HepG2 (cell line): ENCODE measurements at regions not wholly inside any gene's neighbourhood (a gene's known extent, or its start where the extent isn't known, plus 50 kb on each side); places are given as distances from the start of the nearest gene placed in this dataset.

Experiments
- ATAC-seq: fragments of 200-7000 bp; cut with Tn5 transposase; 3 replicates; pipeline ENCODE4 v1.9.1; 2020; ENCODE audit warnings: mild to moderate bottlenecking, moderate library complexity
- BruUV-seq: library from RNA; stranded (reverse); fragments of 400-500 nt; replicated peaks from 2 replicates; lab custom pipeline; 2021; lab: Mats Ljungman, UMichigan
- CTCF ChIA-PET: fragments of 300-600 bp; formaldehyde crosslinking; extraction: SDS; loops from one replicate; lab custom pipeline; 2021; ENCODE audit warnings: low total read pairs, inconsistent platforms, low intra/inter-chr PET ratio; lab: Yijun Ruan, JAX
- POLR2A ChIA-PET: fragments of 350-600 bp; sonication (Branson Sonifier 250); formaldehyde crosslinking; loops from one replicate; lab custom pipeline; 2020; ENCODE audit warnings: antibody characterized with exemption, inconsistent platforms; lab: Yijun Ruan, JAX
- DNase-seq: peaks from one replicate; pipeline ENCODE4 v3.0.0-alpha.2; 2015; ENCODE audit warnings: low spot score
- FAIRE-seq: peaks from 3 replicates; lab custom pipeline; 2011; peaks lifted over from hg19 to GRCh38; lab: Jason Lieb, UNC
- H2AFZ ChIP-seq: one replicate; pipeline ENCODE4 v1.6.1; 2011; ENCODE audit warnings: low read length, inconsistent platforms
- H3K27ac ChIP-seq: fragments of 300-600 bp; 3 replicates; pipeline ENCODE4 v1.8.0; 2011; ENCODE audit warnings: mixed run types, mild to moderate bottlenecking, mixed read lengths, low read length, inconsistent platforms; ENCODE audit not compliant: insufficient read depth; ENCODE audit errors: extremely low read length
- H3K27me3 ChIP-seq, 2 experiments: fragments of 200-600 bp in 1 of 2; 2 replicates in 1 of 2; 3 replicates in 1 of 2; pipeline versions ENCODE4 v1.6.0 to v1.8.0; 2011; ENCODE audit warnings: low read length in 2 of 2, mild to moderate bottlenecking in 2 of 2, moderate library complexity in 2 of 2, inconsistent platforms in 1 of 2; ENCODE audit not compliant: insufficient read depth in 2 of 2, control insufficient read depth in 1 of 2
- H3K36me3 ChIP-seq, 2 experiments: fragments of 200-600 bp in 1 of 2; replicated peaks in 1 of 2; 2 replicates in 1 of 2; 3 replicates in 1 of 2; pipeline versions ENCODE4 v1.5.1 to v1.8.0; 2011; ENCODE audit warnings: low read length in 2 of 2, inconsistent platforms in 1 of 2; ENCODE audit not compliant: insufficient read depth in 2 of 2, control insufficient read depth in 1 of 2
- H3K4me1 ChIP-seq: 2 replicates; pipeline ENCODE4 v1.5.1; 2012; ENCODE audit warnings: low read length, inconsistent platforms; ENCODE audit not compliant: insufficient read depth
- H3K4me2 ChIP-seq: 2 replicates; pipeline ENCODE4 v1.6.0; 2011; ENCODE audit warnings: low read depth, low read length, inconsistent platforms
- H3K4me3 ChIP-seq, 3 experiments: fragments of 200-600 bp in 1 of 3; sonication (generic), shearing (Covaris generic) in 1 of 3; replicated peaks in 1 of 3; 2 replicates each; pipeline ENCODE4 v1.5.1; 2011 to 2016; ENCODE audit warnings: low read length in 3 of 3, inconsistent platforms in 2 of 3, low read depth in 2 of 3, mild to moderate bottlenecking in 2 of 3, control low read depth in 1 of 3, mixed read lengths in 1 of 3; ENCODE audit not compliant: insufficient read depth in 1 of 3
- H3K79me2 ChIP-seq: one replicate; pipeline ENCODE4 v1.6.1; 2011; ENCODE audit warnings: low read length, inconsistent platforms; ENCODE audit not compliant: insufficient read depth
- H3K9ac ChIP-seq: 2 replicates; pipeline ENCODE4 v1.6.0; 2011; ENCODE audit warnings: mild to moderate bottlenecking, low read depth, low read length, inconsistent platforms; ENCODE audit not compliant: insufficient read depth
- H3K9me3 ChIP-seq: 2 replicates; pipeline ENCODE4 v1.5.1; 2012; ENCODE audit warnings: mild to moderate bottlenecking, low read length
- H4K20me1 ChIP-seq: 2 replicates; pipeline ENCODE4 v1.6.0; 2011; ENCODE audit warnings: inconsistent platforms, mild to moderate bottlenecking, low read length, moderate library complexity; ENCODE audit not compliant: insufficient read depth
- AKAP8 ChIP-seq: sonication (generic); formaldehyde crosslinking; IDR thresholded peaks from 2 replicates; pipeline ENCODE4 v1.5.1; 2020; ENCODE audit warnings: mild to moderate bottlenecking, missing genetic modification reagents
- CBX5 ChIP-seq: sonication (generic); formaldehyde crosslinking; IDR thresholded peaks from 2 replicates; pipeline ENCODE4 v1.4.0; 2020; ENCODE audit warnings: missing genetic modification reagents, borderline replicate concordance
- CEBPB ChIP-seq: IDR thresholded peaks from 2 replicates; pipeline ENCODE4 v1.6.1; 2011; ENCODE audit warnings: low read depth, low read length, improper control_type of control experiment, borderline replicate concordance
- DNMT3B ChIP-seq: conservative IDR thresholded peaks from 2 replicates; pipeline ENCODE4 v1.6.1; 2016; ENCODE audit warnings: missing biosample characterization, control low read depth
- GATAD2A ChIP-seq: IDR thresholded peaks from 2 replicates; pipeline ENCODE4 v1.6.1; 2016
- HNF4G ChIP-seq, 2 experiments: sonication (generic) in 1 of 2; formaldehyde crosslinking in 1 of 2; IDR thresholded peaks; 2 replicates each; pipeline versions ENCODE4 v1.4.0 to v1.6.1; 2011 to 2020; ENCODE audit warnings: borderline replicate concordance in 2 of 2, low read depth in 2 of 2, mild to moderate bottlenecking in 2 of 2, low read length in 1 of 2, missing genetic modification reagents in 1 of 2, moderate library complexity in 1 of 2
- JUNB ChIP-seq: sonication (generic); formaldehyde crosslinking; IDR thresholded peaks from 2 replicates; pipeline ENCODE4 v1.8.0; 2022; ENCODE audit warnings: missing genetic modification reagents, mild to moderate bottlenecking, borderline replicate concordance
- PHB2 ChIP-seq: fragments of 450-650 bp; IDR thresholded peaks from 2 replicates; pipeline ENCODE4 v1.6.1; 2018; ENCODE audit not compliant: partially characterized antibody
- SP1 ChIP-seq, 2 experiments: fragments of 450-650 bp in 1 of 2; sonication (generic) in 1 of 2; formaldehyde crosslinking in 1 of 2; IDR thresholded peaks; 2 replicates each; pipeline versions ENCODE4 v1.4.0 to v1.6.1; 2016 to 2020; ENCODE audit warnings: missing genetic modification reagents in 1 of 2
- ZNF180 ChIP-seq: sonication (generic); formaldehyde crosslinking; IDR thresholded peaks from 2 replicates; pipeline ENCODE4 v1.4.0; 2020; ENCODE audit warnings: low read depth, missing genetic modification reagents, borderline replicate concordance
- ZNF33A ChIP-seq: sonication (generic); formaldehyde crosslinking; IDR thresholded peaks from 2 replicates; pipeline ENCODE4 v1.5.1; 2020; ENCODE audit warnings: missing genetic modification reagents, mild to moderate bottlenecking, moderate library complexity, borderline replicate concordance
- ZNF629 ChIP-seq: sonication (generic); formaldehyde crosslinking; conservative IDR thresholded peaks from 2 replicates; pipeline ENCODE4 v1.5.0; 2020; ENCODE audit warnings: missing genetic modification reagents
- ZNF737 ChIP-seq: sonication (generic); formaldehyde crosslinking; IDR thresholded peaks from 2 replicates; pipeline ENCODE4 v1.5.0; 2020; ENCODE audit warnings: missing genetic modification reagents, mild to moderate bottlenecking, borderline replicate concordance
- ZNF792 ChIP-seq: IDR thresholded peaks from 2 replicates; pipeline ENCODE4 v1.6.1; 2016
- ZNF83 ChIP-seq: sonication (generic); formaldehyde crosslinking; IDR thresholded peaks from 2 replicates; pipeline ENCODE4 v1.4.0; 2020; ENCODE audit warnings: missing genetic modification reagents, mild to moderate bottlenecking, borderline replicate concordance
- WGBS: methylation state at CpG from one replicate; pipeline ENCODE4 v1.1.6; 2017; ENCODE audit warnings: low lambda C conversion rate; 5-methylcytosine and 5-hydroxymethylcytosine counted together
- in situ Hi-C: cut with HindIII; loops from 2 replicates; pipeline ENCODE4 v1.10.0; 2017; ENCODE audit warnings: low pct_unique_long_range_greater_than_20kb; ENCODE audit not compliant: extremely low pct_ligation_motif_present
- intact Hi-C: fragments of 100-400 bp; cut with micrococcal nuclease; formaldehyde crosslinking; loops from one replicate; pipeline ENCODE4 v1.10.0; 2022; ENCODE audit not compliant: unreplicated experiment
- TF ChIP-seq, protein P1 (sequence below): sonication (generic); formaldehyde crosslinking; IDR thresholded peaks from 2 replicates; pipeline ENCODE4 v1.4.0; 2020; ENCODE audit warnings: missing genetic modification reagents
- TF ChIP-seq, protein P2 (sequence below): IDR thresholded peaks from 2 replicates; pipeline ENCODE4 v1.6.1; 2016

DNA sequence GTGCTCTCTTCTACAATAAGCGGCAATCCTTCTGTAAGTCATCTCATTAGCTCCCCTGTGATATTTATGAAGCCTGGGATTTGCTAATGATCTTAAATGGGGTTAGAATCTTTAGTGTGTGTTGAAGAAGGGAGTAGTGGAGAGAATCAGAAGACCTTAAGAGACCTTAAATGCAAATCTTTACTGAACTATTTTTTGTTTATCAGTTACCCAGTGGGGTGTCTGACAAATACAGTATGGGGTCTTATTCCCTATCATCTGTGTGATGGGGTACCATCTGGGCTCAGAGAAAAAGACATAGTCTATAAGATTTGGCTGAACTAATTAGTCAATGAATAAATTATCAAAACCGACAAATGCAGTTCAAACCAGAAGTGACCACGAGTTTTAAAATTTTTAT, 378.4 kb upstream of the SGCD start:
- Histone ChIP-seq H4K20me1 (no peaks in the 10 kb centered on the region), H3K36me3 (no peaks in the 10 kb centered on the region), H3K9ac (no peak overlapping the region), H3K79me2 (no peaks in the 10 kb centered on the region), H3K4me2 (no peak overlapping the region), H3K27me3 (no peaks in the 10 kb centered on the region), H3K27ac (no peak overlapping the region), H3K4me1 (no peaks in the 10 kb centered on the region), H2AFZ (no peak overlapping the region), H3K9me3 (no peaks in the 10 kb centered on the region)
- 14% methylated on average over 3 of the region's 3 CpGs for WGBS
- ChIA-PET POLR2A (no interaction called here), CTCF (no interaction called here)
- intact Hi-C loops = loop anchor here (10.0 kb wide), 1 partner anchor 986 kb away; no protein-coding TSS in a partner anchor
- BruUV-seq = no TSS peak
- in situ Hi-C loops = loop anchor here (10.0 to 25.0 kb wide), 2 partner anchors 876 to 1189 kb away; partner anchors contain the start of gene MED7
- TF ChIP-seq SP1 (IDR thresholded peaks at IDR 0.05) (no peak), SP1 (CRISPR knock-in tag; IDR thresholded peaks at IDR 0.05) (no peak), ZNF737 (CRISPR knock-in tag) (no peak), JUNB (no peak), GATAD2A (CRISPR knock-in tag) (no peak), HNF4G (IDR thresholded peaks at IDR 0.05; ENCODE audit: borderline replicate concordance, low read depth, low read length) (no peak), HNF4G (CRISPR knock-in tag; IDR thresholded peaks at IDR 0.05; ENCODE audit: borderline replicate concordance, low read depth) (no peak), ZNF83 (CRISPR knock-in tag) (no peak), ZNF180 (no peak)
- TF ChIP-seq, all 625 proteins: peak for 0
- no peak for ATAC-seq
- no peak overlapping the region for H3K4me3 ChIP-seq
- FAIRE-seq = no peak
- DNase-seq = no peak

GRCh38 chr5:155952486-155953089, 374.4 kb upstream of the SGCD start:
- WGBS = 4% methylated on average over 7 of the region's 7 CpGs
- Histone ChIP-seq H3K27me3 (no peaks in the 10 kb centered on the region), H2AFZ (no peak overlapping the region), H4K20me1 (no peaks in the 10 kb centered on the region), H3K9me3 (no peaks in the 10 kb centered on the region), H3K79me2 (no peaks in the 10 kb centered on the region), H3K27ac (no peak overlapping the region), H3K4me3 (no peak overlapping the region), H3K4me1 (no peaks in the 10 kb centered on the region), H3K9ac (no peak overlapping the region), H3K4me2 (no peak overlapping the region), H3K36me3 (no peaks in the 10 kb centered on the region)
- ATAC-seq = no peak
- BruUV-seq = no TSS peak
- intact Hi-C loops (no loop called here), in situ Hi-C loops (no loop called here)
- POLR2A ChIA-PET = no interaction called here
- CTCF ChIA-PET = no interaction called here
- no peak for DNase-seq
- no peak for FAIRE-seq
- TF ChIP-seq, protein P1, sequence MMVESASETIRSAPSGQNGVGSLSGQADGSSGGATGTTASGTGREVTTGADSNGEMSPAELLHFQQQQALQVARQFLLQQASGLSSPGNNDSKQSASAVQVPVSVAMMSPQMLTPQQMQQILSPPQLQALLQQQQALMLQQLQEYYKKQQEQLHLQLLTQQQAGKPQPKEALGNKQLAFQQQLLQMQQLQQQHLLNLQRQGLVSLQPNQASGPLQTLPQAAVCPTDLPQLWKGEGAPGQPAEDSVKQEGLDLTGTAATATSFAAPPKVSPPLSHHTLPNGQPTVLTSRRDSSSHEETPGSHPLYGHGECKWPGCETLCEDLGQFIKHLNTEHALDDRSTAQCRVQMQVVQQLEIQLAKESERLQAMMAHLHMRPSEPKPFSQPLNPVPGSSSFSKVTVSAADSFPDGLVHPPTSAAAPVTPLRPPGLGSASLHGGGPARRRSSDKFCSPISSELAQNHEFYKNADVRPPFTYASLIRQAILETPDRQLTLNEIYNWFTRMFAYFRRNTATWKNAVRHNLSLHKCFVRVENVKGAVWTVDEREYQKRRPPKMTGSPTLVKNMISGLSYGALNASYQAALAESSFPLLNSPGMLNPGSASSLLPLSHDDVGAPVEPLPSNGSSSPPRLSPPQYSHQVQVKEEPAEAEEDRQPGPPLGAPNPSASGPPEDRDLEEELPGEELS = no peak
- TF ChIP-seq AKAP8 (CRISPR knock-in tag) (no peak), CEBPB (no peak), DNMT3B (CRISPR knock-in tag) (no peak), PHB2 (no peak), CBX5 (CRISPR knock-in tag) (no peak), ZNF33A (no peak), ZNF629 (CRISPR knock-in tag) (no peak), ZNF792 (no peak)
- TF ChIP-seq, protein P2, sequence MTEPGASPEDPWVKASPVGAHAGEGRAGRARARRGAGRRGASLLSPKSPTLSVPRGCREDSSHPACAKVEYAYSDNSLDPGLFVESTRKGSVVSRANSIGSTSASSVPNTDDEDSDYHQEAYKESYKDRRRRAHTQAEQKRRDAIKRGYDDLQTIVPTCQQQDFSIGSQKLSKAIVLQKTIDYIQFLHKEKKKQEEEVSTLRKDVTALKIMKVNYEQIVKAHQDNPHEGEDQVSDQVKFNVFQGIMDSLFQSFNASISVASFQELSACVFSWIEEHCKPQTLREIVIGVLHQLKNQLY (CRISPR knock-in tag) = no peak
